GM12874 (cell line): ENCODE measurements at regions not wholly inside any gene's neighbourhood (a gene's known extent, or its start where the extent isn't known, plus 50 kb on each side); places are given as distances from the start of the nearest gene placed in this dataset.

ENCODE experiments used
- CTCF ChIP-seq: IDR thresholded peaks from 2 replicates; pipeline ENCODE4 v1.5.1; 2011; ENCODE audit warnings: low read depth, mild to moderate bottlenecking, control low read depth, low read length, moderate library complexity; ENCODE audit not compliant: insufficient read depth

GRCh38 chr12:91353266-91353665 lies 170.6 kb upstream of the DCN start:
- no peak for TF ChIP-seq CTCF

- no peak for TF ChIP-seq CTCF
Measured at GRCh38 chr12:91349476-91349875, 166.9 kb upstream of the DCN start.

GRCh38 chr12:91347481-91348214 lies 165.0 kb upstream of the DCN start:
- no peak for TF ChIP-seq CTCF

- TF ChIP-seq CTCF: no peak
Measured at GRCh38 chr12:91346827-91347226, 164.2 kb upstream of the DCN start.

- no peak for TF ChIP-seq CTCF
Measured at GRCh38 chr12:91344408-91344807, 161.8 kb upstream of the DCN start.

GRCh38 chr12:91343010-91343409 lies 160.4 kb upstream of the DCN start:
- no peak for TF ChIP-seq CTCF

GRCh38 chr12:91339106-91339505 lies 156.5 kb upstream of the DCN start:
- TF ChIP-seq CTCF: no peak
